HG03378 (cell line): ENCODE measurements at regions not wholly inside any gene's neighbourhood (a gene's known extent, or its start where the extent isn't known, plus 50 kb on each side); places are given as distances from the start of the nearest gene placed in this dataset.

Experiments used
- ATAC-seq: cut with Tn5 transposase; IDR thresholded peaks from one replicate; pipeline ENCODE4 v1.9.1; 2021; ENCODE audit warnings: mild to moderate bottlenecking, moderate library complexity; ENCODE audit not compliant: unreplicated experiment

DNA sequence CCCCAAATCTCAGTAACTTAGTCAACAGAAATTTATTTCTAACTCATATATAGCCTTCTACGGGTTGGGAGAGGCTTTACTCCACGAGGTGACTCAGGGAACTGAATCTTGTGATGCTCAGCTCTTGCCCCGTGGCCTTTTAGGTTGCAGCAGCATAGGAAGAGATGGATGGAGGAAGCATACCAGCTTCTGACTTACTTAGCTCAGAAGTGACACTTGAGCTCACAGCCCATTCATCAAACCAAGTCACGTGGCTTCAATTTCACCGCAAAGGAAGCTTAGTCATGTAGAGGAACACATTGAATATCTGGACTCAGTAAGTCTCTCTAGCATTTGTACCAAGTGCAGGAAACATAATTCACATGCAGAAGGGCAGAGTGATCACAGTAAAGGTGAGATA, 124.1 kb upstream of the KCNN2 start:
- no peak for ATAC-seq

- ATAC-seq, result no peak
These were observed 123.0 kb upstream of the KCNN2 start for GRCh38 chr5:114238771-114239313.

DNA sequence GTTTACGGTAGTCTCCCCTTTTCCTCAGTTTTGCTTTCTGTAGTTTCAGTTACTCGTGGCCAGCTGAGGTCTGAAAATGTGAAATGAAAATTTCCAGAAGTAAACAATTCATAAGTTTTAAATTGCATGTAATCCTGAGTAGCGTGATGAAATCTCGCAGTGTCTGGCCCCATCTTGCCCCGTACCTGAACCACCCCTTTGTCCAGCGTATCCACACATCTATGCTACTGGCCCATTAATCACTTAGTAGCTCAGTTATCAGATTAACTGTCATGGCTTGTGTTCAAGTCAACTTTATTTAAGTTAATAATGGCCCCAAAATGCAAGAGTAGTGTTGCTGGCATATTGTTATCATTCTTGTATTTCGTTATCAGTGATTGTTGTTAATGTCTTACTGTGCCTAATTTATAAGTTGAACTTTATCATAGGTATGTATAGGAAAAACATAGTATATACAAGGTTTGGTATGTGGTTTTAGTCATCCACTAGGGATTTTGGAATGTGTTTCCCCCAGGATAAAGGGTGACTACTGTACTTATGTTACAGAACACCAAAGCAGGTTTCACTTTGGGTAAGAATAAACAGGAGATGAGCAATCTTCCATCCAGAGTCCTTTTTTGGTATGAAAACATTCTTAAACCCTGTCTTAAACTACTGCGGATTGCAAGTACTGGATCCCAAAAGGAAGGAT, 118.4 kb upstream of the KCNN2 start:
- no peak for ATAC-seq

DNA sequence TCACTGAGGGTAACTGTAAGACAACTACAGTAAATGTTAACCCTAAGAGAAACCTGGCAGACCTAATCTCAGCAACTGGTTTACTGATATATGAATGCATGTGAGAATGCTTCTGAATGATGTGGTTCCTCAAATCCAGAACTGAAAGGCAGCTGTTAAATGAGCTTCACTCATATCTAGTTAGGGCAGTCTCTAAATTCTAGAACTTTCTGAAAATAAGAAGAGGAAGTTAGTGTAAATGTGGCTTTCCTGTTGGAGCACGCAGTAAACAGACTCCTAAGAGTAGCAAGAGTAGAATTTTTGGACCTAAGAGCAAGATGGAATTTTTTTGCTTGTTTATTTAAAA, 117.9 kb upstream of the KCNN2 start:
- no peak for ATAC-seq

DNA sequence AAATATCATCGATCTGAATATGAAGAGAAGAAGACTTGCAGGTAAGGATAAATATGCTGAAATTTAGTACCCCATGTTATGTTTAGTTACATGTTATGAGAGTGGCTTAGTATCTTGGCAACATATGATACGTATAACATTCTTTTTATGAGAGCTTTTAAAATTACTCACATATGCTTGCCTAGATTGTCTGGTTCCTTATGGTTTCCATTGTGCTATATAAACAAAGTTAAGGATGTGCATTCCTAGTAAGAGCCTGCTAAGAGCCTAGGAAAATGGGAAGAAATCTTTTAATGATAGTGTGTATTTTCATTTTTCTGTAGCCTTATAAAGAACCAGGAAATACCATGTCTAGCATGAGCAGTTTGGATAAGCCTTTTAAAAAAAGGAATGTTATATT, 112.0 kb upstream of the KCNN2 start:
- ATAC-seq, result no peak

- no peak for ATAC-seq
These were observed 111.3 kb upstream of the KCNN2 start for GRCh38 chr5:114250536-114250935.

DNA sequence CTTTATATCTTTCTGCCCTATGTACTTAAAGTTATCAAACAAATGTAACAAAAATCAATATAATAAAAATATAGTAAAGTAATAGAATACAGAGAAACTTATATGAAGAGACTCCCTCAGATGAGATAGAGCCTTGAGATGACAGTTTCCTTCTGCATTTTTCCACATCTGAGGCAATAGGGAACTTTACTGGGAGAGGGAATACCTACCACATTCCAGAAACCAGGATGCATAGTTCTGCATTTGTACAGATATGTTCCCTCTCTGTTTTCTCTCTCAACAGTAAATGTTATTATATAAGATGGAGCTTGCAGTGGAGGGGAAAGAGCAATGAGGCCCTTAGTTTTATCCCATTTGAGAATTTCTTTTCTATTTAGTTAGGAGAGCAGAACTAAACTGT, 109.6 kb upstream of the KCNN2 start:
- no peak for ATAC-seq

DNA sequence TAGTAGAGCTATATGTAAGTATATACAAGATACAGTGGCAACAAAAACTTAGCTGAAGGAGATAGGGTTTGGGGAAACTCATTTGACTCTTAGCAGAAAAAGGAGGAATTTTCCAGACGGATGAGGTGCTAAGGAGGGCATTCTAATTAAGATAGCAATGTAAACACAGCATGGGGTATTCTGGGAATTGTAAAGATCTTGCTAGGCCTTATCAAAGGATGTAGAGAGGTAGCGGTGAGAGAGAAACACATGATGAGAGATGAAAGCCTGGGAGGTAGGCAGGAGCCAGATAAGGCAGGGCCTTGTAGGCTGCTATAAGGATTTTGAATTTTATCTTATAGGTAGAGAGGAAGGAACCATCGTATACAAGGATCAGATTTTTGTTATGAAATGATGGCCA, 106.6 kb upstream of the KCNN2 start:
- no peak for ATAC-seq

GRCh38 chr5:114261989-114262388, 99.9 kb upstream of the KCNN2 start:
- ATAC-seq, result no peak

- ATAC-seq, result no peak
These were observed 96.3 kb upstream of the KCNN2 start for GRCh38 chr5:114265432-114266060.

GRCh38 chr5:114266374-114266773, 95.5 kb upstream of the KCNN2 start:
- ATAC-seq, result no peak

GRCh38 chr5:114296191-114296590, 65.7 kb upstream of the KCNN2 start:
- no peak for ATAC-seq

- ATAC-seq, result no peak
These were observed 64.0 kb upstream of the KCNN2 start for GRCh38 chr5:114297915-114298314.

GRCh38 chr5:114305402-114306207, 56.3 kb upstream of the KCNN2 start:
- ATAC-seq, result peak; percentile 71

GRCh38 chr5:114308017-114308416, 53.9 kb upstream of the KCNN2 start:
- no peak for ATAC-seq

- ATAC-seq, result no peak
These were observed 53.4 kb upstream of the KCNN2 start for GRCh38 chr5:114308508-114308907.

DNA sequence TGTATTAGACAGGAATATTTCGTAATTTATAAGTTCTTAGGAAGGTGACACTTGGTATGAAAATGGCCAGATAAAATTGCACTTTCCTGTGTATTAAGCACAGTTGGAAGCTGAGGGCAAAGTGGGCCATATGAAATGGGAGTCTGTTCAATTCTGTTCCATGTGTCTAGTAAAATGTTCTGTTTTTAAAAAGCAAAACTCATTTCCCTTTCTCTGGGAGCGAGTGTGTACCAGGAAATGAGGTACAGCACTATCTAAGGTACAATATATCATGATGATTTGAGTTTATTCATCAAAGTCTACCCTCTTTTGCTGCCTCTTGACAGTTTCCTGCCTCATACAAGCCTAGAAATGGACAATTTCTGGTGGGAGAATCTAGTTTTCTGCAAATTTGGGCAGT, 51.2 kb upstream of the KCNN2 start:
- ATAC-seq, result no peak

DNA sequence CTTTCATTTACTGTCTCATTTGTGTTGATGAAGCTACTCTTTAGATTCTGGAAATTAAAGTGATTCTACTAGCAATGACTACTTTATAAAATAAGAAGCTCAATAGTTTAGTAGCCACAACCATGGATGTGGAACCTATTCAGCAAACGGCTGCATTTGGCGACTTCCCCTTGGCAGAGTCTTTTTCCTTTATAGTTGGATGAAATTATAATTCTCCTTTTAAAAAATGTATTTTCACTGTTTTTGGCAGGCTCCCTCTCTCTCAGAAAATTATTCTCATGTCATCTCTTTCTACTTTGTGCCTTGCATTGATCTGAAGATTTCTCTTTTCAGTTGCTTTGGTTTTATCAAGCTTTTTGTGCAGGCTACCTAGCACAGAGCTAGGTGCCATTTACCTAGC, 50.6 kb upstream of the KCNN2 start:
- no peak for ATAC-seq

DNA sequence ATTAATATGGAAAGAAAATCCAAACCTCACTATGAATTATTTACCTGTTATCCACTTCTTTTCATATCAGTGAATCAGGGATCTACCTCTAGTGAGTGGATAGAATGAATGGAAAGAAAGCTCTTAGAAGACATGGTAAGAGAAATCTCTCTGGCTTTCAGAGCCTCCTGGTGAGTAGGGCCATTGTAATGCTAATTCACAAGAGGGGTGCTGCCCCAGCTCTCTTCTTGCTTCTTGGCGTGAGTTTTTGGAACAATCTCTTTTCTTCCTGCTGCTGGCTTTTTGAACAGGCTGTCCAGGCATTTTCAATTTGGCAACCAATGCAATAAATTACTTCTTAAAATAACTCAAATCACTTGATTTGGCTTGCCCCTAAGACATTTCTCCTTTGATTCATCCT, 49.9 kb upstream of the KCNN2 start:
- ATAC-seq, result no peak
